Loucy (cell line): ENCODE measurements at regions not wholly inside any gene's neighbourhood (a gene's known extent, or its start where the extent isn't known, plus 50 kb on each side); places are given as distances from the start of the nearest gene placed in this dataset.
"Not testable (repeated sequence)": the region's sequence is repeated elsewhere in the genome, so short reads cannot be mapped to it uniquely, and the experiment has no call there.

Experiments used
- H2AFZ ChIP-seq: fragments of 200-600 bp; sonication (generic); 2 replicates; pipeline ENCODE4 v1.6.0; 2016; ENCODE audit warnings: antibody characterized with exemption, mild to moderate bottlenecking, low read length, moderate library complexity
- H3F3A ChIP-seq: fragments of 200-600 bp; 2 replicates; pipeline ENCODE4 v1.6.0; 2016; ENCODE audit warnings: antibody characterized with exemption, low read depth, mild to moderate bottlenecking
- H3K27me3 ChIP-seq: fragments of 200-600 bp; sonication (generic); 2 replicates; pipeline ENCODE4 v1.6.1; 2014; ENCODE audit warnings: low read length, mild to moderate bottlenecking; ENCODE audit not compliant: insufficient read depth, poor library complexity, severe bottlenecking
- H3K36me3 ChIP-seq: fragments of 200-600 bp; sonication (generic); 2 replicates; pipeline ENCODE4 v1.6.1; 2016; ENCODE audit warnings: low read length; ENCODE audit not compliant: insufficient read depth
- H3K4me1 ChIP-seq: fragments of 200-600 bp; sonication (generic); 2 replicates; pipeline ENCODE4 v1.5.1; 2014; ENCODE audit warnings: low read length, mild to moderate bottlenecking; ENCODE audit not compliant: insufficient read depth, poor library complexity, severe bottlenecking
- H3K4me2 ChIP-seq: fragments of 200-600 bp; sonication (generic); 2 replicates; pipeline ENCODE4 v1.6.0; 2014; ENCODE audit warnings: antibody characterized with exemption, low read length, low read depth, mild to moderate bottlenecking; ENCODE audit not compliant: poor library complexity, severe bottlenecking
- H3K4me3 ChIP-seq: fragments of 200-600 bp; sonication (generic); 2 replicates; pipeline ENCODE4 v1.5.1; 2014; ENCODE audit warnings: low read length, mild to moderate bottlenecking, mixed read lengths; ENCODE audit not compliant: poor library complexity, severe bottlenecking
- H3K79me2 ChIP-seq: fragments of 200-600 bp; sonication (generic); 2 replicates; pipeline ENCODE4 v1.6.1; 2014; ENCODE audit warnings: low read length; ENCODE audit not compliant: insufficient read depth
- H3K9ac ChIP-seq: fragments of 200-600 bp; sonication (generic); 2 replicates; pipeline ENCODE4 v1.6.0; 2014; ENCODE audit warnings: mild to moderate bottlenecking, low read depth, low read length, moderate library complexity; ENCODE audit not compliant: poor library complexity, severe bottlenecking
- H3K9me2 ChIP-seq: fragments of 200-600 bp; sonication (generic); replicated peaks from 2 replicates; pipeline ENCODE4 v1.6.1; 2016; ENCODE audit warnings: low read depth, low read length, mixed read lengths
- H3K9me3 ChIP-seq: fragments of 200-600 bp; sonication (generic); 2 replicates; pipeline ENCODE4 v1.6.1; 2014; ENCODE audit warnings: mild to moderate bottlenecking, antibody characterized with exemption, low read length, low read depth; ENCODE audit not compliant: insufficient read depth
- H4K20me1 ChIP-seq: fragments of 200-600 bp; sonication (generic); 2 replicates; pipeline ENCODE4 v1.6.0; 2014; ENCODE audit warnings: antibody characterized with exemption, low read length, mild to moderate bottlenecking; ENCODE audit not compliant: insufficient read depth, poor library complexity, severe bottlenecking
- CTCF ChIP-seq: fragments of 200-600 bp; sonication (generic); conservative IDR thresholded peaks from 2 replicates; pipeline ENCODE4 v1.5.1; 2014; ENCODE audit warnings: mild to moderate bottlenecking, antibody characterized with exemption, low read length
- EZH2phosphoT487 ChIP-seq: fragments of 200-600 bp; IDR thresholded peaks from 2 replicates; pipeline ENCODE4 v1.6.1; 2018; ENCODE audit warnings: antibody characterized with exemption, mild to moderate bottlenecking, moderate library complexity, borderline replicate concordance

GRCh38 chr5:114148253-114148652 is 213.6 kb upstream of the KCNN2 start:
- Histone ChIP-seq H3K9ac (no peak overlapping the region), H3K27me3 (no peaks in the 10 kb centered on the region), H3K36me3 (no peaks in the 10 kb centered on the region), H3K4me3 (no peak overlapping the region), H4K20me1 (no peaks in the 10 kb centered on the region), H3K4me1 (no peaks in the 10 kb centered on the region), H2AFZ (no peak overlapping the region), H3K9me3 (no peaks in the 10 kb centered on the region), H3K4me2 (no peak overlapping the region), H3K79me2 (no peaks in the 10 kb centered on the region), H3K9me2 (no peaks in the 10 kb centered on the region), H3F3A (no peaks in the 10 kb centered on the region)
- TF ChIP-seq CTCF: no peak
- no peak for TF ChIP-seq EZH2phosphoT487

GRCh38 chr5:114148728-114149127 is 213.1 kb upstream of the KCNN2 start:
- not testable (repeated sequence) for H3K36me3 ChIP-seq, H3K9ac ChIP-seq, H3K4me1 ChIP-seq, H2AFZ ChIP-seq, H3K79me2 ChIP-seq, H3K27me3 ChIP-seq, H3F3A ChIP-seq, H4K20me1 ChIP-seq, H3K9me3 ChIP-seq, H3K4me2 ChIP-seq, H3K4me3 ChIP-seq, H3K9me2 ChIP-seq

- Histone ChIP-seq H3K4me2 (no peak overlapping the region), H3K4me1 (no peaks in the 10 kb centered on the region), H3K27me3 (no peaks in the 10 kb centered on the region), H2AFZ (no peak overlapping the region), H3K36me3 (no peaks in the 10 kb centered on the region), H4K20me1 (no peaks in the 10 kb centered on the region), H3K9ac (no peak overlapping the region), H3F3A (no peaks in the 10 kb centered on the region), H3K9me2 (no peaks in the 10 kb centered on the region), H3K9me3 (no peaks in the 10 kb centered on the region), H3K79me2 (no peaks in the 10 kb centered on the region), H3K4me3 (no peak overlapping the region)
- TF ChIP-seq CTCF (no peak), EZH2phosphoT487 (no peak)
Observed at GRCh38 chr5:114152656-114153360, 209.1 kb upstream of the KCNN2 start.

- Histone ChIP-seq H3K9me3 (no peaks in the 10 kb centered on the region), H3K36me3 (no peaks in the 10 kb centered on the region), H3K27me3 (no peaks in the 10 kb centered on the region), H3K4me1 (no peaks in the 10 kb centered on the region), H3K9ac (no peak overlapping the region), H3F3A (no peaks in the 10 kb centered on the region), H3K79me2 (no peaks in the 10 kb centered on the region), H3K4me3 (no peak overlapping the region), H3K9me2 (no peaks in the 10 kb centered on the region), H2AFZ (no peak overlapping the region), H3K4me2 (no peak overlapping the region), H4K20me1 (no peaks in the 10 kb centered on the region)
- TF ChIP-seq CTCF (no peak), EZH2phosphoT487 (no peak)
Observed at GRCh38 chr5:114153392-114153791, 208.5 kb upstream of the KCNN2 start.
